ENCODE measurements at regions not wholly inside any gene's neighbourhood (a gene's known extent, or its start where the extent isn't known, plus 50 kb on each side); places are given as distances from the start of the nearest gene placed in this dataset.
"Not testable (repeated sequence)": the region's sequence is repeated elsewhere in the genome, so short reads cannot be mapped to it uniquely, and the experiment has no call there.

GRCh38 chr12:102652645-102653313, 172.4 kb upstream of the IGF1 start:
- H3K36me3 ChIP-seq (ENCODE audit: insufficient read depth, low read length), result no peaks in the 10 kb centered on the region
- no peak overlapping the region for H3K9ac ChIP-seq (ENCODE audit: low read depth, low read length)
- H3K4me3 ChIP-seq (ENCODE audit: low read length), result no peak overlapping the region
- no peaks in the 10 kb centered on the region for H3K27me3 ChIP-seq (ENCODE audit: control insufficient read depth, insufficient read depth, low read length)
- no peaks in the 10 kb centered on the region for H3K4me1 ChIP-seq (ENCODE audit: control insufficient read depth, insufficient read depth, low read length)
- no peak overlapping the region for H3K4me2 ChIP-seq (ENCODE audit: low read length)
- H3K9me3 ChIP-seq (replicated peaks; ENCODE audit: low read length), result no peaks in the 10 kb centered on the region

- Histone ChIP-seq H3K36me3 (ENCODE audit: insufficient read depth, low read length) (no peaks in the 10 kb centered on the region), H3K4me1 (ENCODE audit: control insufficient read depth, insufficient read depth, low read length) (no peaks in the 10 kb centered on the region), H3K4me2 (ENCODE audit: low read length) (no peak overlapping the region), H3K27me3 (ENCODE audit: control insufficient read depth, insufficient read depth, low read length) (no peaks in the 10 kb centered on the region), H3K9ac (ENCODE audit: low read depth, low read length) (no peak overlapping the region), H3K9me3 (replicated peaks; ENCODE audit: low read length) (no peaks in the 10 kb centered on the region), H3K4me3 (ENCODE audit: low read length) (no peak overlapping the region)
Observed at GRCh38 chr12:102645968-102646367, 165.6 kb upstream of the IGF1 start.

GRCh38 chr12:102643879-102644575, 163.7 kb upstream of the IGF1 start:
- no peaks in the 10 kb centered on the region for H3K9me3 ChIP-seq (replicated peaks; ENCODE audit: low read length)
- H3K4me2 ChIP-seq (ENCODE audit: low read length), result no peak overlapping the region
- no peaks in the 10 kb centered on the region for H3K27me3 ChIP-seq (ENCODE audit: control insufficient read depth, insufficient read depth, low read length)
- H3K9ac ChIP-seq (ENCODE audit: low read depth, low read length), result no peak overlapping the region
- no peaks in the 10 kb centered on the region for H3K4me1 ChIP-seq (ENCODE audit: control insufficient read depth, insufficient read depth, low read length)
- no peaks in the 10 kb centered on the region for H3K36me3 ChIP-seq (ENCODE audit: insufficient read depth, low read length)
- H3K4me3 ChIP-seq (ENCODE audit: low read length), result no peak overlapping the region

GRCh38 chr12:102642199-102642598, 161.8 kb upstream of the IGF1 start:
- H3K4me3 ChIP-seq (ENCODE audit: low read length), result no peak overlapping the region
- no peaks in the 10 kb centered on the region for H3K9me3 ChIP-seq (replicated peaks; ENCODE audit: low read length)
- H3K4me1 ChIP-seq (ENCODE audit: control insufficient read depth, insufficient read depth, low read length), result no peaks in the 10 kb centered on the region
- H3K4me2 ChIP-seq (ENCODE audit: low read length), result no peak overlapping the region
- no peak overlapping the region for H3K9ac ChIP-seq (ENCODE audit: low read depth, low read length)
- no peaks in the 10 kb centered on the region for H3K27me3 ChIP-seq (ENCODE audit: control insufficient read depth, insufficient read depth, low read length)
- H3K36me3 ChIP-seq (ENCODE audit: insufficient read depth, low read length), result no peaks in the 10 kb centered on the region

GRCh38 chr12:102640658-102641057, 160.3 kb upstream of the IGF1 start:
- H3K4me2 ChIP-seq (ENCODE audit: low read length); H3K36me3 ChIP-seq (ENCODE audit: insufficient read depth, low read length); H3K4me3 ChIP-seq (ENCODE audit: low read length); H3K9ac ChIP-seq (ENCODE audit: low read depth, low read length); H3K27me3 ChIP-seq (ENCODE audit: control insufficient read depth, insufficient read depth, low read length); H3K4me1 ChIP-seq (ENCODE audit: control insufficient read depth, insufficient read depth, low read length); H3K9me3 ChIP-seq (replicated peaks; ENCODE audit: low read length): not testable (repeated sequence)

GRCh38 chr12:102638777-102639176, 158.4 kb upstream of the IGF1 start:
- no peaks in the 10 kb centered on the region for H3K27me3 ChIP-seq (ENCODE audit: control insufficient read depth, insufficient read depth, low read length)
- H3K9ac ChIP-seq (ENCODE audit: low read depth, low read length), result no peak overlapping the region
- no peak overlapping the region for H3K4me2 ChIP-seq (ENCODE audit: low read length)
- peaks cover 11% of the 10 kb centered on the region for H3K4me1 ChIP-seq (ENCODE audit: control insufficient read depth, insufficient read depth, low read length)
- no peaks in the 10 kb centered on the region for H3K36me3 ChIP-seq (ENCODE audit: insufficient read depth, low read length)
- no peaks in the 10 kb centered on the region for H3K9me3 ChIP-seq (replicated peaks; ENCODE audit: low read length)
- H3K4me3 ChIP-seq (ENCODE audit: low read length), result no peak overlapping the region

- Histone ChIP-seq H3K4me1 (ENCODE audit: control insufficient read depth, insufficient read depth, low read length) (peaks cover 29% of the 10 kb centered on the region), H3K36me3 (ENCODE audit: insufficient read depth, low read length) (no peaks in the 10 kb centered on the region), H3K27me3 (ENCODE audit: control insufficient read depth, insufficient read depth, low read length) (no peaks in the 10 kb centered on the region), H3K4me3 (ENCODE audit: low read length) (no peak overlapping the region), H3K9ac (ENCODE audit: low read depth, low read length) (peak overlapping the region; percentile 49), H3K9me3 (replicated peaks; ENCODE audit: low read length) (no peaks in the 10 kb centered on the region), H3K4me2 (ENCODE audit: low read length) (no peak overlapping the region)
Observed at GRCh38 chr12:102633981-102634605, 153.7 kb upstream of the IGF1 start.

GRCh38 chr12:102631274-102631673, 150.9 kb upstream of the IGF1 start:
- no peaks in the 10 kb centered on the region for H3K36me3 ChIP-seq (ENCODE audit: insufficient read depth, low read length)
- no peak overlapping the region for H3K4me3 ChIP-seq (ENCODE audit: low read length)
- H3K4me1 ChIP-seq (ENCODE audit: control insufficient read depth, insufficient read depth, low read length), result peaks cover 29% of the 10 kb centered on the region
- no peak overlapping the region for H3K4me2 ChIP-seq (ENCODE audit: low read length)
- no peaks in the 10 kb centered on the region for H3K27me3 ChIP-seq (ENCODE audit: control insufficient read depth, insufficient read depth, low read length)
- peaks cover 4% of the 10 kb centered on the region for H3K9me3 ChIP-seq (replicated peaks; ENCODE audit: low read length)
- H3K9ac ChIP-seq (ENCODE audit: low read depth, low read length), result peak overlapping the region; percentile 16

- Histone ChIP-seq H3K9me3 (replicated peaks; ENCODE audit: low read length) (peaks cover 4% of the 10 kb centered on the region), H3K4me3 (ENCODE audit: low read length) (no peak overlapping the region), H3K4me2 (ENCODE audit: low read length) (no peak overlapping the region), H3K4me1 (ENCODE audit: control insufficient read depth, insufficient read depth, low read length) (peaks cover 24% of the 10 kb centered on the region), H3K27me3 (ENCODE audit: control insufficient read depth, insufficient read depth, low read length) (no peaks in the 10 kb centered on the region), H3K9ac (ENCODE audit: low read depth, low read length) (no peak overlapping the region), H3K36me3 (ENCODE audit: insufficient read depth, low read length) (no peaks in the 10 kb centered on the region)
Observed at GRCh38 chr12:102629262-102629888, 149.0 kb upstream of the IGF1 start.

- Histone ChIP-seq H3K4me1 (ENCODE audit: control insufficient read depth, insufficient read depth, low read length) (peaks cover 8% of the 10 kb centered on the region), H3K36me3 (ENCODE audit: insufficient read depth, low read length) (no peaks in the 10 kb centered on the region)
Observed at GRCh38 chr12:102625819-102626218, 145.5 kb upstream of the IGF1 start.

GRCh38 chr12:102622618-102623017, 142.3 kb upstream of the IGF1 start:
- Histone ChIP-seq H3K9ac (ENCODE audit: low read depth, low read length) (no peak overlapping the region), H3K27me3 (ENCODE audit: control insufficient read depth, insufficient read depth, low read length) (no peaks in the 10 kb centered on the region), H3K4me1 (ENCODE audit: control insufficient read depth, insufficient read depth, low read length) (no peaks in the 10 kb centered on the region), H3K36me3 (ENCODE audit: insufficient read depth, low read length) (no peaks in the 10 kb centered on the region), H3K9me3 (replicated peaks; ENCODE audit: low read length) (peaks cover 4% of the 10 kb centered on the region), H3K4me3 (ENCODE audit: low read length) (no peak overlapping the region), H3K4me2 (ENCODE audit: low read length) (no peak overlapping the region)

More at GRCh38 chr12:102625819-102626218, 145.5 kb upstream of the IGF1 start:
- no peak overlapping the region for H3K4me3 ChIP-seq (ENCODE audit: low read length)
- H3K27me3 ChIP-seq (ENCODE audit: control insufficient read depth, insufficient read depth, low read length), result no peaks in the 10 kb centered on the region
- no peak overlapping the region for H3K4me2 ChIP-seq (ENCODE audit: low read length)
- no peak overlapping the region for H3K9ac ChIP-seq (ENCODE audit: low read depth, low read length)
- peaks cover 4% of the 10 kb centered on the region for H3K9me3 ChIP-seq (replicated peaks; ENCODE audit: low read length)

Measured in skeletal muscle satellite cell (primary cell).